GM12878 (cell line): ENCODE measurements at regions not wholly inside any gene's neighbourhood (a gene's known extent, or its start where the extent isn't known, plus 50 kb on each side); places are given as distances from the start of the nearest gene placed in this dataset.

Experiments used
- ATAC-seq: fragments of 200-7000 bp; cut with Tn5 transposase; 3 replicates; pipeline ENCODE4 v1.9.1; 2020; ENCODE audit warnings: mild to moderate bottlenecking, moderate library complexity
- BruUV-seq: library from RNA; stranded (reverse); fragments of 400-500 nt; replicated peaks from 2 replicates; lab custom pipeline; 2021; lab: Mats Ljungman, UMichigan
- CTCF ChIA-PET: fragments of 300-600 bp; sonication (Branson Sonifier 250); formaldehyde crosslinking; extraction: SDS; loops from one replicate; lab custom pipeline; 2021; ENCODE audit warnings: inconsistent platforms; lab: Yijun Ruan, JAX
- POLR2A ChIA-PET: fragments of 350-600 bp; formaldehyde crosslinking; extraction: SDS; loops from one replicate; lab custom pipeline; 2021; ENCODE audit warnings: inconsistent platforms; lab: Charles Lee
- RAD21 ChIA-PET: fragments of 300-600 bp; sonication (Branson Sonifier 250); formaldehyde crosslinking; loops from one replicate; lab custom pipeline; 2023; ENCODE audit warnings: antibody characterized with exemption; ENCODE audit not compliant: unreplicated experiment; lab: Charles Lee
- SMC1A ChIA-PET: fragments of 300-600 bp; sonication (Branson Sonifier 250); formaldehyde crosslinking; loops from one replicate; lab custom pipeline; 2023; ENCODE audit not compliant: unreplicated experiment, uncharacterized antibody; lab: Charles Lee
- DNase-seq: peaks from one replicate; pipeline ENCODE4 v3.0.0-alpha.2; 2011; ENCODE audit warnings: low read depth, low spot score
- FAIRE-seq: peaks from 3 replicates; lab custom pipeline; 2011; peaks lifted over from hg19 to GRCh38; lab: Jason Lieb, UNC
- H2AFZ ChIP-seq: 2 replicates; pipeline ENCODE4 v1.6.0; 2011; ENCODE audit warnings: low read depth, low read length, control low read depth; ENCODE audit not compliant: control insufficient read depth
- H3K27ac ChIP-seq: 2 replicates; pipeline ENCODE4 v1.5.1; 2011; ENCODE audit warnings: control low read depth; ENCODE audit not compliant: control insufficient read depth, insufficient read depth
- H3K27me3 ChIP-seq, 2 experiments: replicated peaks in 1 of 2; 2 replicates each; pipeline versions ENCODE4 v1.6.0 to v1.6.1; 2011; ENCODE audit warnings: low read length in 1 of 2; ENCODE audit not compliant: control insufficient read depth in 2 of 2, insufficient read depth in 2 of 2
- H3K36me3 ChIP-seq, 2 experiments: 2 replicates each; pipeline ENCODE4 v1.5.1; 2011; ENCODE audit warnings: low read length in 1 of 2; ENCODE audit not compliant: control insufficient read depth in 2 of 2, insufficient read depth in 2 of 2
- H3K4me1 ChIP-seq: 2 replicates; pipeline ENCODE4 v1.6.1; 2011; ENCODE audit warnings: mild to moderate bottlenecking, low read length, moderate library complexity, mixed read lengths; ENCODE audit not compliant: control insufficient read depth, insufficient read depth
- H3K4me2 ChIP-seq: 2 replicates; pipeline ENCODE4 v1.6.0; 2011; ENCODE audit warnings: control low read depth; ENCODE audit not compliant: control insufficient read depth, insufficient read depth
- H3K4me3 ChIP-seq: fragments of 200-600 bp; sonication (generic); 2 replicates; pipeline ENCODE4 v1.5.1; 2016
- H3K79me2 ChIP-seq: 2 replicates; pipeline ENCODE4 v1.6.0; 2011; ENCODE audit warnings: low read length; ENCODE audit not compliant: control insufficient read depth, insufficient read depth
- H3K9ac ChIP-seq: 2 replicates; pipeline ENCODE4 v1.8.0; 2011; ENCODE audit warnings: low read length, control low read depth, mixed read lengths; ENCODE audit not compliant: control insufficient read depth, insufficient read depth
- H3K9me3 ChIP-seq: replicated peaks from 3 replicates; pipeline ENCODE4 v1.5.1; 2011; ENCODE audit warnings: mild to moderate bottlenecking, low read length; ENCODE audit not compliant: control insufficient read depth, insufficient read depth
- H4K20me1 ChIP-seq: 2 replicates; pipeline ENCODE4 v1.6.0; 2011; ENCODE audit not compliant: control insufficient read depth, insufficient read depth
- BCLAF1 ChIP-seq: fragments of 450-650 bp; IDR thresholded peaks from 2 replicates; pipeline ENCODE4 v1.6.1; 2017; ENCODE audit warnings: antibody characterized with exemption, mild to moderate bottlenecking, moderate library complexity
- ETV6 ChIP-seq, 2 experiments: fragments of 450-650 bp in 1 of 2; IDR thresholded peaks in 1 of 2; conservative IDR thresholded peaks in 1 of 2; 2 replicates each; pipeline ENCODE4 v1.6.1; 2014; ENCODE audit warnings: antibody characterized with exemption in 1 of 2, borderline replicate concordance in 1 of 2, low read depth in 1 of 2, mild to moderate bottlenecking in 1 of 2, moderate library complexity in 1 of 2
- IKZF1 ChIP-seq: fragments of 450-650 bp; conservative IDR thresholded peaks from 2 replicates; pipeline ENCODE4 v1.6.1; 2017; ENCODE audit warnings: antibody characterized with exemption, mild to moderate bottlenecking
- WGBS: methylation state at CpG from one replicate; pipeline ENCODE4 v1.1.6; 2016; ENCODE audit warnings: low lambda C conversion rate; ENCODE audit not compliant: insufficient replicate concordance, insufficient coverage; ENCODE audit errors: missing lambda C conversion rate; 5-methylcytosine and 5-hydroxymethylcytosine counted together
- in situ Hi-C: fragments of 300-500 bp; cut with MboI; formaldehyde crosslinking; loops from 9 replicates; pipeline ENCODE4 v1.14.3; 2018; ENCODE audit warnings: mixed read lengths
- intact Hi-C: fragments of 100-400 bp; cut with micrococcal nuclease; formaldehyde crosslinking; loops from one replicate; pipeline ENCODE4 v1.14.2; 2022; ENCODE audit not compliant: unreplicated experiment

DNA sequence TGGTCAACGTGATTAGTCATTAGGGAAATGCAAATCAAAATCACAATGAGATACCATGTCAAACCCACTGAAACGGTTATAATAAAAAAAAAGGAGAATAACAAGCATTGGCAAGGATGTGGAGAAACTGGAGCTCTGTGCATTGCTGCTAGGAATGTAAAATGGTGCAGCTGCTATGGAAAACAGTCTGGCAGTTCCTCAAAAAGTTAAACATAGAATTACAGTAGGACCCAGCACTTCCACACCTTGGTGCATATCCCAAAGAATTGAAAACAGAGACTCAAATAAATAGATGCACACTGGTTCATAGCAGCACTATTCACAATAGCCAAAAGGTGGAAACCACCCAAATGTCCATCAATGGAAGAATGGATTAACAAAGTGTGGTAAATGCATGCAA is 201.5 kb upstream of the TUT7 start (continued):
- no peak for TF ChIP-seq BCLAF1
- no peak for TF ChIP-seq IKZF1

- H3K9me3 ChIP-seq, result no peaks in the 10 kb centered on the region; the same call in 2 of the 3 replicates
- intact Hi-C loops, result no loop called here
- RAD21 ChIA-PET, result no interaction called here
- H3K4me1 ChIP-seq, result no peaks in the 10 kb centered on the region
- DNase-seq, result no peak
- H3K27me3 ChIP-seq, result no peaks in the 10 kb centered on the region
- TF ChIP-seq ETV6 (conservative IDR thresholded peaks at IDR 0.05 in 1 of 2, IDR thresholded peaks at IDR 0.05 in 1 of 2; ENCODE audit: borderline replicate concordance in 1 of 2, low read depth in 1 of 2), result no peak
- H3K4me3 ChIP-seq, result no peak overlapping the region
- POLR2A ChIA-PET, result no interaction called here
- H4K20me1 ChIP-seq, result no peaks in the 10 kb centered on the region
- no peak overlapping the region for H3K9ac ChIP-seq
- no peak overlapping the region for H3K27ac ChIP-seq
- in situ Hi-C loops, result no loop called here
- H3K79me2 ChIP-seq, result no peaks in the 10 kb centered on the region
- 28% methylated on average over 2 of the region's 2 CpGs for WGBS
- SMC1A ChIA-PET, result no interaction called here
- ATAC-seq, result no peak
- no peak overlapping the region for H2AFZ ChIP-seq
- CTCF ChIA-PET, result no interaction called here
- H3K4me2 ChIP-seq, result no peak overlapping the region
- no peaks in the 10 kb centered on the region for H3K36me3 ChIP-seq
- FAIRE-seq, result no peak
- no TSS peak for BruUV-seq
These were observed 196.2 kb upstream of the TUT7 start for GRCh38 chr9:86550401-86550800.
